ENCODE measurements at regions not wholly inside any gene's neighbourhood (a gene's known extent, or its start where the extent isn't known, plus 50 kb on each side); places are given as distances from the start of the nearest gene placed in this dataset.

DNA sequence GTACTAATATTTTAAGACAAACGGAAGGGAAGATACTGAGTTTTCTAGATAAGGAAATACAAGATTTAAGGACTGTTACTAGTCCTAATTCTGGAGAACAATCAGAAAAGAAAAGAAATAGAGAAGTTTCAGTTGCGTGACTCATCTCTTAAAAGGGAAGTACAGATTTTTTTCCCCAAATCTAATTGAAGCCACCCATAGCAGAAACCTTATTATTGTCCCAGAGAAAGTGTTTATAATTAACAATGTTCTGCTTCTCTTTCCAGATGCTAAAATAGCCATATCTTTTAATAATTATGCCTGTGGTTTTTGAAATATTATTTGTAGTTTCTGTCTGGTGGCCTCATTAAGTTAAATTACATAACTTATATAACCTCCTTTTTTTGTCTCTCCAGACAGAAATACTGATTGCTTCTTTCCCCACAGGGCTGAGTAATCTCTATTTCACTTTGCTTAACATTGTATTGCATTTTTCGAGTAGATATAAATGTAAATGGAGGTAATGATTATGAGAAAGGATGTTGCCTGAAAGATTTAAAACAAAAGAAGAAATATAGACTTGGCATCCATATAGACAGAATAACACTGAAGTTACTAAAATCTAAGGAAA lies 240.7 kb upstream of the MBL2 start:
- TF ChIP-seq, protein P1, sequence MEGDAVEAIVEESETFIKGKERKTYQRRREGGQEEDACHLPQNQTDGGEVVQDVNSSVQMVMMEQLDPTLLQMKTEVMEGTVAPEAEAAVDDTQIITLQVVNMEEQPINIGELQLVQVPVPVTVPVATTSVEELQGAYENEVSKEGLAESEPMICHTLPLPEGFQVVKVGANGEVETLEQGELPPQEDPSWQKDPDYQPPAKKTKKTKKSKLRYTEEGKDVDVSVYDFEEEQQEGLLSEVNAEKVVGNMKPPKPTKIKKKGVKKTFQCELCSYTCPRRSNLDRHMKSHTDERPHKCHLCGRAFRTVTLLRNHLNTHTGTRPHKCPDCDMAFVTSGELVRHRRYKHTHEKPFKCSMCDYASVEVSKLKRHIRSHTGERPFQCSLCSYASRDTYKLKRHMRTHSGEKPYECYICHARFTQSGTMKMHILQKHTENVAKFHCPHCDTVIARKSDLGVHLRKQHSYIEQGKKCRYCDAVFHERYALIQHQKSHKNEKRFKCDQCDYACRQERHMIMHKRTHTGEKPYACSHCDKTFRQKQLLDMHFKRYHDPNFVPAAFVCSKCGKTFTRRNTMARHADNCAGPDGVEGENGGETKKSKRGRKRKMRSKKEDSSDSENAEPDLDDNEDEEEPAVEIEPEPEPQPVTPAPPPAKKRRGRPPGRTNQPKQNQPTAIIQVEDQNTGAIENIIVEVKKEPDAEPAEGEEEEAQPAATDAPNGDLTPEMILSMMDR (IDR thresholded peaks at IDR 0.05), result no peak
- no peak for TF ChIP-seq POLR2A (IDR thresholded peaks at IDR 0.05)

Measured in thyroid gland (tissue), 4 donors.